SK-N-SH (cell line): ENCODE measurements at regions not wholly inside any gene's neighbourhood (a gene's known extent, or its start where the extent isn't known, plus 50 kb on each side); places are given as distances from the start of the nearest gene placed in this dataset.

Experiments
- CTCF ChIA-PET: fragments of 300-600, 350-600 bp; formaldehyde crosslinking; extraction: SDS; loops from one replicate; lab custom pipeline; 2021; lab: Yijun Ruan, JAX
- POLR2A ChIA-PET: fragments of 350-600 bp; sonication (Branson Sonifier 250); formaldehyde crosslinking; extraction: SDS; loops from one replicate; lab custom pipeline; 2020; ENCODE audit warnings: antibody characterized with exemption, inconsistent platforms; lab: Yijun Ruan, JAX
- DNase-seq: peaks from one replicate; pipeline ENCODE4 v3.0.0; 2012
- H2AFZ ChIP-seq: fragments of 200-600 bp; sonication (generic); 2 replicates; pipeline ENCODE4 v1.8.1; 2016; ENCODE audit warnings: antibody characterized with exemption, mild to moderate bottlenecking, low read depth
- H3F3A ChIP-seq: fragments of 200-600 bp; sonication (generic); replicated peaks from 2 replicates; pipeline ENCODE3; 2016; ENCODE audit warnings: antibody characterized with exemption, mild to moderate bottlenecking; ENCODE audit not compliant: insufficient read depth
- H3K27ac ChIP-seq, 2 experiments: fragments of 200-500 bp in 1 of 2; fragments of 200-600 bp in 1 of 2; sonication (Bioruptor generic) in 1 of 2; sonication (generic), shearing (Covaris generic) in 1 of 2; 2 replicates each; pipeline versions ENCODE4 v1.5.1 to v1.6.1; 2014 to 2016; ENCODE audit warnings: low read depth in 2 of 2, inconsistent platforms in 1 of 2, low read length in 1 of 2, mild to moderate bottlenecking in 1 of 2, mixed read lengths in 1 of 2
- H3K27me3 ChIP-seq: fragments of 200-600 bp; sonication (generic), shearing (Covaris generic); 2 replicates; pipeline ENCODE4 v1.6.1; 2016; ENCODE audit warnings: mixed run types; ENCODE audit not compliant: insufficient read depth
- H3K36me3 ChIP-seq, 2 experiments: fragments of 200-500 bp in 1 of 2; fragments of 200-600 bp in 1 of 2; sonication (Bioruptor generic) in 1 of 2; sonication (generic) in 1 of 2; replicated peaks in 1 of 2; 2 replicates each; pipeline versions ENCODE3 to v1.5.1; 2014 to 2016; ENCODE audit warnings: low read length in 1 of 2, mild to moderate bottlenecking in 1 of 2; ENCODE audit not compliant: insufficient read depth in 2 of 2, control insufficient read depth in 1 of 2
- H3K4me1 ChIP-seq, 2 experiments: fragments of 200-500 bp in 1 of 2; fragments of 200-600 bp in 1 of 2; sonication (Bioruptor generic) in 1 of 2; sonication (generic), shearing (Covaris generic) in 1 of 2; 2 replicates each; pipeline versions ENCODE4 v1.5.1 to v1.6.1; 2014 to 2016; ENCODE audit warnings: low read depth in 1 of 2, low read length in 1 of 2, mixed run types in 1 of 2; ENCODE audit not compliant: insufficient read depth in 2 of 2, control insufficient read depth in 1 of 2
- H3K4me2 ChIP-seq: fragments of 200-600 bp; sonication (generic), shearing (Covaris generic); 2 replicates; pipeline ENCODE4 v1.6.1; 2017; ENCODE audit warnings: mixed run types
- H3K4me3 ChIP-seq, 2 experiments: fragments of 200-500 bp in 1 of 2; fragments of 200-600 bp in 1 of 2; sonication (Bioruptor generic) in 1 of 2; sonication (generic), shearing (Covaris generic) in 1 of 2; 2 replicates each; pipeline versions ENCODE4 v1.5.1 to v1.8.1; 2014 to 2016; ENCODE audit warnings: low read depth in 2 of 2, inconsistent platforms in 1 of 2, low read length in 1 of 2, mild to moderate bottlenecking in 1 of 2, mixed read lengths in 1 of 2, moderate library complexity in 1 of 2
- H3K79me2 ChIP-seq: fragments of 200-600 bp; sonication (generic); 2 replicates; pipeline ENCODE4 v1.8.1; 2017; ENCODE audit warnings: mild to moderate bottlenecking; ENCODE audit not compliant: insufficient read depth
- H3K9ac ChIP-seq: fragments of 200-600 bp; sonication (generic); 2 replicates; pipeline ENCODE4 v1.6.1; 2017; ENCODE audit warnings: mixed run types
- H3K9me2 ChIP-seq: fragments of 200-600 bp; sonication (generic); 2 replicates; pipeline ENCODE4 v1.6.1; 2017; ENCODE audit warnings: mixed run types
- H3K9me3 ChIP-seq: fragments of 200-600 bp; sonication (generic); 2 replicates; pipeline ENCODE4 v1.6.1; 2017; ENCODE audit warnings: mixed run types, mild to moderate bottlenecking, moderate library complexity
- H4K20me1 ChIP-seq: fragments of 200-600 bp; sonication (generic); 2 replicates; pipeline ENCODE4 v1.6.1; 2017; ENCODE audit warnings: mild to moderate bottlenecking, mixed run types; ENCODE audit not compliant: insufficient read depth
- CHD2 ChIP-seq: fragments of 150-350 bp; IDR thresholded peaks from 2 replicates; pipeline ENCODE4 v1.6.1; 2018; ENCODE audit warnings: low read length; ENCODE audit not compliant: partially characterized antibody
- EZH2phosphoT487 ChIP-seq: fragments of 200-600 bp; sonication (generic); IDR thresholded peaks from 2 replicates; pipeline ENCODE4 v1.6.1; 2017; ENCODE audit warnings: low read depth, mixed run types, mild to moderate bottlenecking, antibody characterized with exemption, moderate library complexity, borderline replicate concordance
- FOSL2 ChIP-seq: IDR thresholded peaks from 2 replicates; pipeline ENCODE4 v1.4.0; 2012; ENCODE audit warnings: low read depth, mild to moderate bottlenecking, moderate library complexity, borderline replicate concordance
- FOXM1 ChIP-seq: IDR thresholded peaks from 2 replicates; pipeline ENCODE4 v1.4.0; 2012; ENCODE audit warnings: low read depth, mild to moderate bottlenecking
- GABPA ChIP-seq: IDR thresholded peaks from 2 replicates; pipeline ENCODE4 v1.4.0; 2012; ENCODE audit warnings: low read depth, mild to moderate bottlenecking
- JUND ChIP-seq: IDR thresholded peaks from 2 replicates; pipeline ENCODE4 v1.4.0; 2012
- MAX ChIP-seq: IDR thresholded peaks from 2 replicates; pipeline ENCODE4 v1.4.0; 2012; ENCODE audit warnings: low read depth
- MXI1 ChIP-seq: IDR thresholded peaks from 2 replicates; pipeline ENCODE4 v1.6.1; 2012; ENCODE audit warnings: mild to moderate bottlenecking, low read depth, low read length, improper control_type of control experiment
- NFIC ChIP-seq: IDR thresholded peaks from 2 replicates; pipeline ENCODE4 v1.4.0; 2012; ENCODE audit warnings: borderline replicate concordance
- PBX3 ChIP-seq: IDR thresholded peaks from 2 replicates; pipeline ENCODE4; 2012
- POLR2AphosphoS5 ChIP-seq: IDR thresholded peaks from 2 replicates; pipeline ENCODE4 v1.6.1; 2012; ENCODE audit warnings: low read depth, low read length
- RAD21 ChIP-seq: IDR thresholded peaks from 2 replicates; pipeline ENCODE4 v1.6.1; 2012; ENCODE audit warnings: mild to moderate bottlenecking, low read length
- RCOR1 ChIP-seq: fragments of 150-350 bp; IDR thresholded peaks from 2 replicates; pipeline ENCODE4 v1.6.1; 2017; ENCODE audit warnings: antibody characterized with exemption, low read length
- REST ChIP-seq: IDR thresholded peaks from 2 replicates; pipeline ENCODE4 v1.6.1; 2012; ENCODE audit warnings: mild to moderate bottlenecking, low read depth, low read length, moderate library complexity
- RFX5 ChIP-seq: IDR thresholded peaks from 2 replicates; pipeline ENCODE4 v1.6.1; 2012; ENCODE audit warnings: mild to moderate bottlenecking, improper control_type of control experiment, low read length
- TAF1 ChIP-seq: IDR thresholded peaks from 2 replicates; pipeline ENCODE4 v1.6.1; 2012; ENCODE audit warnings: low read depth, mild to moderate bottlenecking, low read length, moderate library complexity, borderline replicate concordance
- TCF12 ChIP-seq: IDR thresholded peaks from 2 replicates; pipeline ENCODE4 v1.4.0; 2012
- TEAD4 ChIP-seq: IDR thresholded peaks from 2 replicates; pipeline ENCODE4 v1.4.0; 2012; ENCODE audit warnings: mild to moderate bottlenecking, borderline replicate concordance; ENCODE audit not compliant: insufficient read depth
- YY1 ChIP-seq: IDR thresholded peaks from 2 replicates; pipeline ENCODE4 v1.4.0; 2012; ENCODE audit warnings: low read depth, mild to moderate bottlenecking
- WGBS: methylation state at CpG from one replicate; pipeline ENCODE4 v1.1.6; 2017; ENCODE audit warnings: low lambda C conversion rate; 5-methylcytosine and 5-hydroxymethylcytosine counted together
- TF ChIP-seq, protein P1 (sequence below): fragments of 150-350 bp; IDR thresholded peaks from 2 replicates; pipeline ENCODE4 v1.6.1; 2016; ENCODE audit warnings: mild to moderate bottlenecking, low read depth, low read length
- TF ChIP-seq, protein P2 (sequence below): fragments of 150-350 bp; IDR thresholded peaks from 2 replicates; pipeline ENCODE4 v1.6.1; 2017; ENCODE audit warnings: antibody characterized with exemption, low read length, low read depth, borderline replicate concordance

DNA sequence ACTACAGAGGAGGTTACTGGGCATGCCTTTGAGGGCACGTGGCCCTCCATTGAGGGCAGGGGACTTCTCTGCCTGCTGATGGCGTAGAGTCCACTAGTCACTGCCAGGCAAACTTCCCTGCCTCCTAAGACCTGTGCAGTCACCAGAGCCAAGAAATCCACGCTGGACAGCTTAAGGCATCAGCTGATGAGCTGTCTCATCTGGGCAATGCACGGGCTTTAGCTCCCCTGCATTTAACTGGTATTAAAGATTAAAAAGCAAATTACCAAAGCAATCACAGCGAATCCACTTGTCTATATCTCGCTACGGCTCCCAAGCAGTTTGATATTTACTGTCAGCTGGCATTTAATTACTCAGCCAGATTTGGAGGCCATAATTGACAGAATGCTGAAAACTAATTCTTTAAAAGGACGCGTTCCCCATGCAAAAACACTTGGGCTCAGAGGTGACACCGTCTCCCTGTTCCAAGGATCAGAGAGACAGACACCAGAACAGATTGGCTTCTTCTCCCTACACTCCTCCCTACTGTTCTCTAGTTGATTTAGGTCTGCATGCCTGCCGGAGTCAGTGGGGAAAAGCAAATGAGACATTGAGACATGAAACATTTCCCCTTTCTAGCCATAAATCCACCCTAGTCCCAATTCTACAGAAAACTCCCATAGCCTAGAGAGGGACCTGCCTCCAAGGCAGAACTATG, 68.5 kb downstream of the SPATA19 start:
- Histone ChIP-seq H2AFZ (no peak overlapping the region), H3K9ac (no peak overlapping the region), H3K27me3 (no peaks in the 10 kb centered on the region), H3K9me2 (no peaks in the 10 kb centered on the region), H3K4me1 (no peaks in the 10 kb centered on the region), H3K4me3 (no peak overlapping the region), H4K20me1 (no peaks in the 10 kb centered on the region), H3K79me2 (no peaks in the 10 kb centered on the region), H3K9me3 (no peaks in the 10 kb centered on the region; the same call in 1 of the 2 replicates), H3K4me2 (no peak overlapping the region), H3K36me3 (no peaks in the 10 kb centered on the region), H3K27ac (no peak overlapping the region), H3F3A (no peaks in the 10 kb centered on the region)
- ChIA-PET CTCF (no interaction called here), POLR2A (no interaction called here)
- 14% methylated on average over 11 of the region's 11 CpGs for WGBS
- DNase-seq, result no peak
- TF ChIP-seq EZH2phosphoT487 (no peak), TEAD4 (no peak), NFIC (no peak), JUND (no peak), RFX5 (no peak)

DNA sequence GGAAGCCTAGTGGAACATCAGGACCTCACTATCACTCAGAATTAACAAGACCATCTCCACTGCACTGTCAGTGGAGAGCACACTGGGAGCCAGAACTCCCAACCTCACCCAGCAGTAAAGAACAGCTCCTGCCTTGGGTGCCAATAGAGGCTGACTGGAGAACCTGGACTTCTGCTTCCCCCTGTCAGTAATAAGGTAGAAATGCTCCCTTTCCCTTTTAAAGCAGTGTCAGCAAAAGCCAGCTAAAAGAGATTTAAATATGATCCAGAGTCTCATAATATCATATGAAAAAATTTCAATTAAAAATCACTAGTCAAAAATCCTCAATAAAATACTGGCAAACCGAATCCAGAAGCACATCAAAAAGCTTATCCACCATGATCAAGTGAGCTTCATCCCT, 82.8 kb downstream of the SPATA19 start:
- no peaks in the 10 kb centered on the region for H3K27me3 ChIP-seq
- no peak overlapping the region for H3K4me3 ChIP-seq
- H3F3A ChIP-seq, result no peaks in the 10 kb centered on the region
- no peaks in the 10 kb centered on the region for H3K4me1 ChIP-seq
- no peak overlapping the region for H3K9ac ChIP-seq
- CTCF ChIA-PET, result no interaction called here
- no peak for DNase-seq
- no peaks in the 10 kb centered on the region for H3K36me3 ChIP-seq
- 0% methylated on average over 1 of the region's 1 CpG for WGBS
- H2AFZ ChIP-seq, result no peak overlapping the region
- POLR2A ChIA-PET, result no interaction called here
- H3K9me2 ChIP-seq, result no peaks in the 10 kb centered on the region
- H4K20me1 ChIP-seq, result no peaks in the 10 kb centered on the region
- H3K79me2 ChIP-seq, result no peaks in the 10 kb centered on the region
- H3K9me3 ChIP-seq, result peaks cover 11% of the 10 kb centered on the region; the same call in 1 of the 2 replicates
- no peak for TF ChIP-seq TAF1
- no peak for TF ChIP-seq MAX
- TF ChIP-seq FOXM1, result no peak
- TF ChIP-seq REST, result no peak
- TF ChIP-seq PBX3, result no peak
- TF ChIP-seq, protein P1, sequence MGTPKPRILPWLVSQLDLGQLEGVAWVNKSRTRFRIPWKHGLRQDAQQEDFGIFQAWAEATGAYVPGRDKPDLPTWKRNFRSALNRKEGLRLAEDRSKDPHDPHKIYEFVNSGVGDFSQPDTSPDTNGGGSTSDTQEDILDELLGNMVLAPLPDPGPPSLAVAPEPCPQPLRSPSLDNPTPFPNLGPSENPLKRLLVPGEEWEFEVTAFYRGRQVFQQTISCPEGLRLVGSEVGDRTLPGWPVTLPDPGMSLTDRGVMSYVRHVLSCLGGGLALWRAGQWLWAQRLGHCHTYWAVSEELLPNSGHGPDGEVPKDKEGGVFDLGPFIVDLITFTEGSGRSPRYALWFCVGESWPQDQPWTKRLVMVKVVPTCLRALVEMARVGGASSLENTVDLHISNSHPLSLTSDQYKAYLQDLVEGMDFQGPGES, result no peak
- TF ChIP-seq FOSL2, result no peak
- no peak for TF ChIP-seq YY1
- no peak for TF ChIP-seq RCOR1
- TF ChIP-seq RAD21, result no peak
- TF ChIP-seq, protein P2, sequence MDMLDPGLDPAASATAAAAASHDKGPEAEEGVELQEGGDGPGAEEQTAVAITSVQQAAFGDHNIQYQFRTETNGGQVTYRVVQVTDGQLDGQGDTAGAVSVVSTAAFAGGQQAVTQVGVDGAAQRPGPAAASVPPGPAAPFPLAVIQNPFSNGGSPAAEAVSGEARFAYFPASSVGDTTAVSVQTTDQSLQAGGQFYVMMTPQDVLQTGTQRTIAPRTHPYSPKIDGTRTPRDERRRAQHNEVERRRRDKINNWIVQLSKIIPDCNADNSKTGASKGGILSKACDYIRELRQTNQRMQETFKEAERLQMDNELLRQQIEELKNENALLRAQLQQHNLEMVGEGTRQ, result no peak
- no peak for TF ChIP-seq MXI1
- TF ChIP-seq CHD2, result no peak
- TF ChIP-seq JUND, result no peak
- TF ChIP-seq TCF12, result no peak
- no peak for TF ChIP-seq RFX5
- TF ChIP-seq GABPA, result no peak
- TF ChIP-seq POLR2AphosphoS5, result no peak
- H3K27ac ChIP-seq, result no peak overlapping the region
- no peak overlapping the region for H3K4me2 ChIP-seq
